ENCODE measurements at regions not wholly inside any gene's neighbourhood (a gene's known extent, or its start where the extent isn't known, plus 50 kb on each side); places are given as distances from the start of the nearest gene placed in this dataset.

DNA sequence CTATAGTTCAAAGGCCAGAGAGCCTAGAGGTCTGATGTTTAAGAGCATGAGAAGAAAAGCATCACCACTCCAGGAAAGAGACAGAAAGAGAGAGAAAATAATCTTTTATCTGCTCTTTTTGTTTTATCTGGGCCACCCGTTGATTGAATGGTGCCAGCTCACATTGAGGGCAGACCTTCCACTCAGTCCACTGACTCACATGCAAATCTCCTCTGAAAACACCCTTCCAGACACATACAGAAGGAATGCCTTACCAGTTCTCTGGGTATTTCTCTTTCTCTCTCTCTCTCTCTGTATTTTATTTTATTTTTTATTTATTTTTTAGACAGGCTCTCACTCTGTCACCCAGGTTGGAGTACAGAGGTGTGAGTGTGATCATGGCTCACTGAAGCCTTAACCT lies 252.5 kb downstream of the DTHD1 start:
- no peaks in the 10 kb centered on the region for H3K9me3 ChIP-seq

DNA sequence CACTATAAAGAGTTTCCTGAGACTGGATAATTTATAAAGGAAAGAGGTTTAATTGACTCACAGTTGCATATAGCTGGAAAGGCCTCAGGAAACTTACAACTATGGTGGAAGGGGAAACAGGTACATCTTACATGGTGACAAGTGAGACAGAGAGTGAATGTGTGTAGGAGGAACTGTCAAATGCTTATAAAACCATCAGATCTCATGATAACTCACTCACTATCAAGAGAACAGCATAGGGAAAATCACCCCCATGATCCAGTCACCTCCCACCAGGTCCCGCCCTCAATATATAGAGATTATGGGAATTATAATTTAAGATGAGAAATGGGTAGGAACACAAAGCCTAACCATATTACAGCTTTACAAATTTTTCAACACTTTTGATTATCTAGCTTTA lies 266.0 kb downstream of the DTHD1 start:
- no peak for ATAC-seq
- in situ Hi-C loops (cut with MboI; ENCODE audit: low sequenced_read_pairs in 4 of 4) (no loop called here), intact Hi-C loops (cut with DNase I; ENCODE audit: low total_unique reads) (no loop called here)
- TF ChIP-seq, protein P1, sequence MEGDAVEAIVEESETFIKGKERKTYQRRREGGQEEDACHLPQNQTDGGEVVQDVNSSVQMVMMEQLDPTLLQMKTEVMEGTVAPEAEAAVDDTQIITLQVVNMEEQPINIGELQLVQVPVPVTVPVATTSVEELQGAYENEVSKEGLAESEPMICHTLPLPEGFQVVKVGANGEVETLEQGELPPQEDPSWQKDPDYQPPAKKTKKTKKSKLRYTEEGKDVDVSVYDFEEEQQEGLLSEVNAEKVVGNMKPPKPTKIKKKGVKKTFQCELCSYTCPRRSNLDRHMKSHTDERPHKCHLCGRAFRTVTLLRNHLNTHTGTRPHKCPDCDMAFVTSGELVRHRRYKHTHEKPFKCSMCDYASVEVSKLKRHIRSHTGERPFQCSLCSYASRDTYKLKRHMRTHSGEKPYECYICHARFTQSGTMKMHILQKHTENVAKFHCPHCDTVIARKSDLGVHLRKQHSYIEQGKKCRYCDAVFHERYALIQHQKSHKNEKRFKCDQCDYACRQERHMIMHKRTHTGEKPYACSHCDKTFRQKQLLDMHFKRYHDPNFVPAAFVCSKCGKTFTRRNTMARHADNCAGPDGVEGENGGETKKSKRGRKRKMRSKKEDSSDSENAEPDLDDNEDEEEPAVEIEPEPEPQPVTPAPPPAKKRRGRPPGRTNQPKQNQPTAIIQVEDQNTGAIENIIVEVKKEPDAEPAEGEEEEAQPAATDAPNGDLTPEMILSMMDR (IDR thresholded peaks at IDR 0.05 in 4 of 5, conservative IDR thresholded peaks at IDR 0.05 in 1 of 5) = no peak
- no peak for TF ChIP-seq POLR2A (IDR thresholded peaks at IDR 0.05)
- H3K27ac ChIP-seq = no peak overlapping the region
- no peaks in the 10 kb centered on the region for H3K4me1 ChIP-seq
- no peaks in the 10 kb centered on the region for H3K36me3 ChIP-seq
- no peak for DNase-seq
- H3K27me3 ChIP-seq = no peaks in the 10 kb centered on the region
- H3K4me3 ChIP-seq = no peak overlapping the region
- H3K9me3 ChIP-seq = no peaks in the 10 kb centered on the region

More for the DNA sequence above, 252.5 kb downstream of the DTHD1 start:
- Histone ChIP-seq H3K27me3 (no peaks in the 10 kb centered on the region), H3K36me3 (no peaks in the 10 kb centered on the region), H3K4me1 (no peaks in the 10 kb centered on the region), H3K4me3 (no peak overlapping the region), H3K27ac (no peak overlapping the region)
- ATAC-seq = no peak
- TF ChIP-seq, protein P1 (IDR thresholded peaks at IDR 0.05 in 4 of 5, conservative IDR thresholded peaks at IDR 0.05 in 1 of 5) = no peak
- no peak for TF ChIP-seq POLR2A (IDR thresholded peaks at IDR 0.05)
- intact Hi-C loops (cut with DNase I; ENCODE audit: low total_unique reads) (no loop called here), in situ Hi-C loops (cut with MboI; ENCODE audit: low sequenced_read_pairs in 4 of 4) (no loop called here)
- DNase-seq = no peak

DNA sequence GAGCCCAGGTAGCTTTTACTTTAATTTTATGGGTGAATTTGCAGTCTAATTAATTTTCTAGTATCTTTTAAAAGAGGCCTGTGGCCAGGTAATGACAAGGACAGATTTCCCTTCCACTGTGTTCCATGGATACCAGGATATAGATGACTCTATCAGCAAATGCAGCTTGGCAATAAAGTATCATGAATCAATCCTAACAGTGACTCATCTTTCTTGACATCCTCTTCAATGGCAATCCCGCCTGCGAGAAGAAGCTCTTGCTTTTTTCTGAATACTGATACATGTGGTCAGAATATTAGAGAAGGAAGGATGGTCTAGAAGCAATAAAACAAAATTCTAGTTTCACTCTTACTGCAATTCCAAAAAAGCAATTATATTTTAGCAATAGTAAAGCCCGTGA lies 267.8 kb downstream of the DTHD1 start:
- no peaks in the 10 kb centered on the region for H3K4me1 ChIP-seq
- H3K9me3 ChIP-seq = no peaks in the 10 kb centered on the region
- no peaks in the 10 kb centered on the region for H3K36me3 ChIP-seq
- no peak overlapping the region for H3K27ac ChIP-seq
- no peak for ATAC-seq
- in situ Hi-C loops (cut with MboI; ENCODE audit: low sequenced_read_pairs in 4 of 4) (no loop called here), intact Hi-C loops (cut with DNase I; ENCODE audit: low total_unique reads) (no loop called here)
- H3K4me3 ChIP-seq = no peak overlapping the region
- TF ChIP-seq, protein P1 (IDR thresholded peaks at IDR 0.05 in 4 of 5, conservative IDR thresholded peaks at IDR 0.05 in 1 of 5) = no peak
- TF ChIP-seq POLR2A (IDR thresholded peaks at IDR 0.05) = no peak
- no peak for DNase-seq
- H3K27me3 ChIP-seq = no peaks in the 10 kb centered on the region

DNA sequence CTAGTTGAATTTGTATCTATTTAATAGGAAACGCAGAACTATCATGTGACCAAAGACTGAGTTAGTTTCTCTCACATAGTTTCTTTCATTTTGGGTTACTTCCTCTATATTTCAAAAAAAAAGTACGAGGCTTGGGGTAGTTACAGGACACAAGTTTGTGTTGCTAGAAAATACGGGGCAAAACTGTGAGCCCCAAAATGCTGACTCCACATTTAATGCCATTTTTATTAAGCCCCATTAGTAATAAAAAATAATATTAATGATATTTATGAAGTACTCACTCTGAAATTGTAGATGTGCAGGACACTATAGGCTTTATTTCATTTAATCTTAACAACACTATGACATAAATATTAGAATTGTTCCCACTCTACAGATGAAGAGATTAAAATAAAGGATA lies 268.6 kb downstream of the DTHD1 start:
- H3K27ac ChIP-seq = no peak overlapping the region
- DNase-seq (no peak), ATAC-seq (no peak)
- TF ChIP-seq, protein P1 (IDR thresholded peaks at IDR 0.05 in 4 of 5, conservative IDR thresholded peaks at IDR 0.05 in 1 of 5) = no peak
- no peak for TF ChIP-seq POLR2A (IDR thresholded peaks at IDR 0.05)
- H3K4me3 ChIP-seq = no peak overlapping the region
- no peaks in the 10 kb centered on the region for H3K27me3 ChIP-seq
- in situ Hi-C loops (cut with MboI; ENCODE audit: low sequenced_read_pairs in 4 of 4) = no loop called here
- intact Hi-C loops (cut with DNase I; ENCODE audit: low total_unique reads) = no loop called here
- H3K4me1 ChIP-seq = no peaks in the 10 kb centered on the region
- H3K9me3 ChIP-seq = no peaks in the 10 kb centered on the region
- H3K36me3 ChIP-seq = no peaks in the 10 kb centered on the region

DNA sequence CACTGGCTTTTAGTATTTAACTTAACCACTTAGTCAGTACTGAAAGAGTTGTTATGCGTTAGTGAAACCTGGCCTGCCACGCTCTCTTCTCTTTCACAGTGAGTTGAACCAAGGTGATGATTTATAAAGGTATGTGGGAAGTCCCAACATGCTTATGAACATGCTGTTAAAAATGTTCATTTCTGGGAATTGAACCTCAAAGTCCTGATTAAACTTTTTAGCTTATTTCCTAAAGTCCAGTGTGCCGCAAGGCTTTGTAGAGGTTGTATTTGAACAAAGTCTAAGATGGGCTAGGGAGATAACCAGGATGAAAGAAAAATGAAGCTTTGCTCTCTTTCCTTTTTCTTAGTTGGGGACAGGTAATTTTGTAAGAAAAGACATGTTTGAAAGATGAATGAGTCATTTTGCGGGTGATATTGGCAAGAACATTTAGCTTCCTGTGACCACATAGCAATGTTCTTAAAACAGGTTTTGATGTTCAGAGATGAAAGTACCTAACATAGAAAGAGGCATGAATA lies 270.3 kb downstream of the DTHD1 start:
- ATAC-seq = no peak
- no peak for DNase-seq
- H3K27me3 ChIP-seq = no peaks in the 10 kb centered on the region
- H3K4me3 ChIP-seq = no peak overlapping the region
- no peaks in the 10 kb centered on the region for H3K4me1 ChIP-seq
- no peak overlapping the region for H3K27ac ChIP-seq
- H3K36me3 ChIP-seq = no peaks in the 10 kb centered on the region
- no peak for TF ChIP-seq POLR2A (IDR thresholded peaks at IDR 0.05)
- TF ChIP-seq, protein P1 (IDR thresholded peaks at IDR 0.05 in 4 of 5, conservative IDR thresholded peaks at IDR 0.05 in 1 of 5) = no peak
- no peaks in the 10 kb centered on the region for H3K9me3 ChIP-seq
- in situ Hi-C loops (cut with MboI; ENCODE audit: low sequenced_read_pairs in 4 of 4) (no loop called here), intact Hi-C loops (cut with DNase I; ENCODE audit: low total_unique reads) (no loop called here)

Measured in gastrocnemius medialis (tissue), 4 donors.